Endothelial cell of umbilical vein (primary cell): ENCODE measurements at regions not wholly inside any gene's neighbourhood (a gene's known extent, or its start where the extent isn't known, plus 50 kb on each side); places are given as distances from the start of the nearest gene placed in this dataset.

Experiments
- BruUV-seq: library from RNA; stranded (reverse); fragments of 400-500 nt; replicated peaks from 2 replicates; lab custom pipeline; 2021; lab: Mats Ljungman, UMichigan
- CTCF ChIA-PET: fragments of 300-600, 350-600 bp; sonication (Branson Sonifier 250); formaldehyde crosslinking; loops from one replicate; lab custom pipeline; 2021; ENCODE audit warnings: antibody characterized with exemption, inconsistent platforms; lab: Charles Lee
- POLR2A ChIA-PET: fragments of 300-600, 350-600 bp; sonication (Branson Sonifier 250); formaldehyde crosslinking; loops from one replicate; lab custom pipeline; 2021; ENCODE audit warnings: antibody characterized with exemption, inconsistent platforms; lab: Charles Lee
- DNase-seq: peaks from one replicate; pipeline ENCODE4 v3.0.0-alpha.2; 2011; ENCODE audit warnings: low read depth, low spot score
- FAIRE-seq: peaks from 2 replicates; lab custom pipeline; 2011; peaks lifted over from hg19 to GRCh38; lab: Jason Lieb, UNC
- H2AFZ ChIP-seq: 2 replicates; pipeline ENCODE4 v1.6.0; 2012; ENCODE audit warnings: low read depth, low read length, control low read depth, inconsistent platforms
- H3K27ac ChIP-seq: 2 replicates; pipeline ENCODE4 v1.5.1; 2011; ENCODE audit warnings: low read depth, mild to moderate bottlenecking, control low read depth, low read length, moderate library complexity; ENCODE audit not compliant: insufficient read depth
- H3K27me3 ChIP-seq, 2 experiments: 2 replicates each; pipeline versions ENCODE4 v1.6.0 to v1.6.1; 2011; ENCODE audit warnings: low read length in 2 of 2, mixed read lengths in 1 of 2; ENCODE audit not compliant: control insufficient read depth in 2 of 2, insufficient read depth in 2 of 2
- H3K36me3 ChIP-seq, 2 experiments: 2 replicates in 1 of 2; 3 replicates in 1 of 2; pipeline ENCODE4 v1.5.1; 2011; ENCODE audit warnings: low read length in 2 of 2, mild to moderate bottlenecking in 1 of 2, moderate library complexity in 1 of 2; ENCODE audit not compliant: control insufficient read depth in 2 of 2, insufficient read depth in 2 of 2; ENCODE audit errors: extremely low read depth in 1 of 2
- H3K4me1 ChIP-seq: 3 replicates; pipeline ENCODE4 v1.5.1; 2011; ENCODE audit warnings: mild to moderate bottlenecking, low read length; ENCODE audit not compliant: control insufficient read depth, insufficient read depth; ENCODE audit errors: extremely low read depth
- H3K4me2 ChIP-seq: 2 replicates; pipeline ENCODE4 v1.6.1; 2011; ENCODE audit warnings: low read length, control low read depth, mixed read lengths; ENCODE audit not compliant: insufficient read depth
- H3K4me3 ChIP-seq, 3 experiments: fragments of 200-600 bp in 1 of 3; sonication (generic), shearing (Covaris generic) in 1 of 3; replicated peaks in 1 of 3; 2 replicates each; pipeline ENCODE4 v1.5.1; 2011 to 2016; ENCODE audit warnings: control low read depth in 3 of 3, low read length in 3 of 3, mild to moderate bottlenecking in 2 of 3, inconsistent platforms in 1 of 3, low read depth in 1 of 3, moderate library complexity in 1 of 3; ENCODE audit not compliant: insufficient read depth in 1 of 3
- H3K79me2 ChIP-seq: 2 replicates; pipeline ENCODE4 v1.6.0; 2012; ENCODE audit warnings: low read length, inconsistent platforms; ENCODE audit not compliant: control insufficient read depth, insufficient read depth
- H3K9ac ChIP-seq: replicated peaks from 2 replicates; pipeline ENCODE3; 2011; ENCODE audit warnings: low read length, control low read depth; ENCODE audit not compliant: insufficient read depth; ENCODE audit errors: extremely low read depth
- H3K9me1 ChIP-seq: replicated peaks from 3 replicates; pipeline ENCODE4 v1.6.0; 2011; ENCODE audit warnings: mild to moderate bottlenecking, low read length; ENCODE audit not compliant: control insufficient read depth, insufficient read depth; ENCODE audit errors: extremely low read depth
- H3K9me3 ChIP-seq: replicated peaks from 2 replicates; pipeline ENCODE4 v1.5.1; 2012; ENCODE audit warnings: low read length, inconsistent platforms; ENCODE audit not compliant: control insufficient read depth, insufficient read depth
- H4K20me1 ChIP-seq: replicated peaks from 2 replicates; pipeline ENCODE3; 2011; ENCODE audit warnings: mild to moderate bottlenecking, low read length; ENCODE audit not compliant: control insufficient read depth, insufficient read depth; ENCODE audit errors: extremely low read depth
- EZH2 ChIP-seq: IDR thresholded peaks from 2 replicates; pipeline ENCODE4 v1.6.1; 2012; ENCODE audit warnings: borderline replicate concordance, low read depth, mild to moderate bottlenecking, moderate library complexity, low read length, inconsistent platforms; ENCODE audit not compliant: severe bottlenecking
- FOS ChIP-seq: IDR thresholded peaks from 2 replicates; pipeline ENCODE4 v1.6.1; 2011; ENCODE audit warnings: mild to moderate bottlenecking, low read length, moderate library complexity, borderline replicate concordance; ENCODE audit not compliant: insufficient read depth
- GATA2 ChIP-seq: IDR thresholded peaks from 2 replicates; pipeline ENCODE4 v1.7.0; 2011; ENCODE audit warnings: low read depth, mild to moderate bottlenecking, moderate library complexity, mixed read lengths, low read length; ENCODE audit not compliant: insufficient read length, insufficient read depth
- JUN ChIP-seq: IDR thresholded peaks from 2 replicates; pipeline ENCODE4 v1.6.1; 2011; ENCODE audit warnings: borderline replicate concordance, low read depth; ENCODE audit not compliant: insufficient read length, insufficient read depth
- MYC ChIP-seq: IDR thresholded peaks from one replicate; pipeline ENCODE4 v1.6.1; 2011; ENCODE audit warnings: mild to moderate bottlenecking, low read depth, low read length
- POLR2A ChIP-seq: IDR thresholded peaks from 2 replicates; pipeline ENCODE4 v1.6.1; 2012; ENCODE audit warnings: low read depth, mild to moderate bottlenecking, control low read depth, low read length
- POLR2AphosphoS5 ChIP-seq: IDR thresholded peaks from 2 replicates; pipeline ENCODE4 v1.6.1; 2012; ENCODE audit warnings: low read depth, mild to moderate bottlenecking, control low read depth, low read length, moderate library complexity; ENCODE audit not compliant: insufficient read depth
- dilution Hi-C: fragments of 300-500 bp; cut with MboI; formaldehyde crosslinking; loops from one replicate; pipeline ENCODE4 v1.15.0; 2019; ENCODE audit warnings: low sequenced_read_pairs; ENCODE audit not compliant: extremely low pct_ligation_motif_present
- intact Hi-C: fragments of 100-400 bp; cut with micrococcal nuclease; formaldehyde crosslinking; loops from one replicate; pipeline ENCODE4 v1.10.0; 2022
- TF ChIP-seq, protein P1 (sequence below): IDR thresholded peaks from 2 replicates; pipeline ENCODE4 v1.6.1; 2011; ENCODE audit not compliant: insufficient read depth, insufficient read length
- TF ChIP-seq, protein P2 (sequence below), 2 donors: IDR thresholded peaks; 1 replicate in 1 of 2; 2 replicates in 1 of 2; pipeline ENCODE4 v1.5.1; 2011; ENCODE audit warnings: low read length in 2 of 2, mild to moderate bottlenecking in 2 of 2, moderate library complexity in 2 of 2, control low read depth in 1 of 2, inconsistent platforms in 1 of 2, low read depth in 1 of 2; ENCODE audit not compliant: insufficient read depth in 1 of 2; ENCODE audit errors: extremely low read depth in 1 of 2

DNA sequence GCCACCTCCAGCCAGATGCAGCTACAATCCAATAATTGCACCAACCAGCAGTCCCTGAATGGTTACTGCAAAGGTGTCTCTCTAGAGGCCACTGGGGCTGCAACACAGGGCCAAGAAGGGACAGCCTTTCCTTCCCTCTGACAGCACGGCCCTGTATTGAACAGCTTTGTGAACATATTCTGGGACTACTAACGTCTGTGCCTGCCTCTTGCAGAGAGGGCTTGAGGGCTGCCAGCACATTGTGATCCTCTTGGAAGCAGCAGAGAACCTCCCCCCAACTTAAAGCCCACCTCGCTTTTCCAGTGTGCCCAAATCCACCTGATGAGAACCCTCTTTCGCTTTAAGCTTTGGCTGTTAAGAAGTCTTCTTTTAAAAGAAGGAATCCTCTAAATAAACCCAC lies 415.9 kb downstream of the RPS24 start:
- no peaks in the 10 kb centered on the region for H3K9me1 ChIP-seq
- no peak overlapping the region for H3K9ac ChIP-seq
- H3K4me3 ChIP-seq, result no peak overlapping the region
- DNase-seq (no peak), FAIRE-seq (no peak)
- intact Hi-C loops, result no loop called here
- no peaks in the 10 kb centered on the region for H3K4me1 ChIP-seq
- CTCF ChIA-PET, result interaction anchor here (0.9 to 1.7 kb wide), 3 partner anchors 9 to 208 kb away, joined by 3 to 6 read pairs (median 3); no protein-coding TSS in a partner anchor
- no peaks in the 10 kb centered on the region for H3K27me3 ChIP-seq
- TF ChIP-seq MYC (no peak), POLR2AphosphoS5 (no peak), EZH2 (no peak), GATA2 (no peak), FOS (no peak), POLR2A (no peak), JUN (no peak)
- TF ChIP-seq, protein P1, sequence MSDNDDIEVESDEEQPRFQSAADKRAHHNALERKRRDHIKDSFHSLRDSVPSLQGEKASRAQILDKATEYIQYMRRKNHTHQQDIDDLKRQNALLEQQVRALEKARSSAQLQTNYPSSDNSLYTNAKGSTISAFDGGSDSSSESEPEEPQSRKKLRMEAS, result no peak
- TF ChIP-seq, protein P2, sequence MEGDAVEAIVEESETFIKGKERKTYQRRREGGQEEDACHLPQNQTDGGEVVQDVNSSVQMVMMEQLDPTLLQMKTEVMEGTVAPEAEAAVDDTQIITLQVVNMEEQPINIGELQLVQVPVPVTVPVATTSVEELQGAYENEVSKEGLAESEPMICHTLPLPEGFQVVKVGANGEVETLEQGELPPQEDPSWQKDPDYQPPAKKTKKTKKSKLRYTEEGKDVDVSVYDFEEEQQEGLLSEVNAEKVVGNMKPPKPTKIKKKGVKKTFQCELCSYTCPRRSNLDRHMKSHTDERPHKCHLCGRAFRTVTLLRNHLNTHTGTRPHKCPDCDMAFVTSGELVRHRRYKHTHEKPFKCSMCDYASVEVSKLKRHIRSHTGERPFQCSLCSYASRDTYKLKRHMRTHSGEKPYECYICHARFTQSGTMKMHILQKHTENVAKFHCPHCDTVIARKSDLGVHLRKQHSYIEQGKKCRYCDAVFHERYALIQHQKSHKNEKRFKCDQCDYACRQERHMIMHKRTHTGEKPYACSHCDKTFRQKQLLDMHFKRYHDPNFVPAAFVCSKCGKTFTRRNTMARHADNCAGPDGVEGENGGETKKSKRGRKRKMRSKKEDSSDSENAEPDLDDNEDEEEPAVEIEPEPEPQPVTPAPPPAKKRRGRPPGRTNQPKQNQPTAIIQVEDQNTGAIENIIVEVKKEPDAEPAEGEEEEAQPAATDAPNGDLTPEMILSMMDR (IDR thresholded peaks at IDR 0.05; ENCODE audit: extremely low read depth in 1 of 2, insufficient read depth in 1 of 2, low read depth in 1 of 2, low read length in 2 of 2), result no peak
- H3K79me2 ChIP-seq, result no peaks in the 10 kb centered on the region
- no peak overlapping the region for H3K4me2 ChIP-seq
- no peak overlapping the region for H2AFZ ChIP-seq
- dilution Hi-C loops, result no loop called here
- H3K27ac ChIP-seq, result no peak overlapping the region
- POLR2A ChIA-PET, result no interaction called here
- H4K20me1 ChIP-seq, result no peaks in the 10 kb centered on the region
- no peaks in the 10 kb centered on the region for H3K36me3 ChIP-seq
- H3K9me3 ChIP-seq, result no peaks in the 10 kb centered on the region
- no TSS peak for BruUV-seq
